SK-N-MC (cell line): ENCODE measurements at regions not wholly inside any gene's neighbourhood (a gene's known extent, or its start where the extent isn't known, plus 50 kb on each side); places are given as distances from the start of the nearest gene placed in this dataset.

ENCODE experiments used
- EZH2 ChIP-seq: fragments of 200-600 bp; sonication (generic); IDR thresholded peaks from one replicate; pipeline ENCODE4 v1.6.1; 2017; ENCODE audit warnings: antibody characterized with exemption
- POLR2AphosphoS5 ChIP-seq: IDR thresholded peaks from 2 replicates; pipeline ENCODE4 v1.6.1; 2012; ENCODE audit warnings: mild to moderate bottlenecking, low read depth, low read length, borderline replicate concordance

DNA sequence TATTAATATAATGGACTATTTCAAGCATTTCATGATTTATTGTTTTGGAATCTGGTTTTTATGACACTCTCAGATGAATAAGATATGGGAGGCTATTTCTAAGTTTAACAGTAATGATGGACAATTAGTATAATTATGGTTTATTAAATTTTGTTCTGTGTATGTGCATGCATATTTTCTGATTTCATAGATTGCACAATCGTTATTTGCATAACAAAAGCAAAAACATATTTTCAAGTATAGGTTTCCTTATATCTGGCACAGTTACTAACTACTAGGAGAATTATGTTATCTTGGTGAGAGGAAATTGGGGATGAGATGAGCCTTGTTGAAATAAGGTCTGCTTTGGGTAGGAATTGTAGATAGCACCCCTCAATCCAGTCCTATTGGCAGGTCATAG, 413.1 kb downstream of the MCTP2 start:
- TF ChIP-seq EZH2, result no peak
- TF ChIP-seq POLR2AphosphoS5, result no peak
